ENCODE measurements at regions not wholly inside any gene's neighbourhood (a gene's known extent, or its start where the extent isn't known, plus 50 kb on each side); places are given as distances from the start of the nearest gene placed in this dataset.
"Not testable (repeated sequence)": the region's sequence is repeated elsewhere in the genome, so short reads cannot be mapped to it uniquely, and the experiment has no call there.

GRCh38 chr4:118502967-118503366 is 150.2 kb upstream of the PRSS12 start:
- DNase-seq (ENCODE audit: low read depth) = not testable (repeated sequence)

GRCh38 chr4:118504927-118505326 is 152.1 kb upstream of the PRSS12 start:
- not testable (repeated sequence) for DNase-seq (ENCODE audit: low read depth)

DNA sequence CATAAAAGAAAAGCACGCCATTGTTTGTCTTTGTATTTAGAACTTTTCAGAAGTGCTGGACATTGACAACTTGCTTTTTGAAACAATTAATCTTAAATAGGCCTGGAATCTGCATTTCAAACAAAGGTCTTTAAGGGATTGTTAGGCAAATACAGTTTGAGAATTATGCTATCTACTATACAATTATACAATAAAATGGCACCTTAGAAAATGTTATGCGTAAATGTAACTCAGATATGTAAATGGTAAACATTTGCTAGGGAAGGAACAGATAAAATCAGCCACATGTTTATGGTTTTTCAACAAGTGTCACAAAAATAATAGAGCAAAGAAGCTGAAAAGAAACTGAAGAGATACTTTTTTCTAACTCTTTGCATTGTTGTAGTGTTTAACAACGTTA is 152.7 kb upstream of the PRSS12 start:
- DNase-seq (ENCODE audit: low read depth) = not testable (repeated sequence)

- DNase-seq (ENCODE audit: low read depth) = not testable (repeated sequence)
Observed at GRCh38 chr4:118512870-118513269, 160.1 kb upstream of the PRSS12 start.

DNA sequence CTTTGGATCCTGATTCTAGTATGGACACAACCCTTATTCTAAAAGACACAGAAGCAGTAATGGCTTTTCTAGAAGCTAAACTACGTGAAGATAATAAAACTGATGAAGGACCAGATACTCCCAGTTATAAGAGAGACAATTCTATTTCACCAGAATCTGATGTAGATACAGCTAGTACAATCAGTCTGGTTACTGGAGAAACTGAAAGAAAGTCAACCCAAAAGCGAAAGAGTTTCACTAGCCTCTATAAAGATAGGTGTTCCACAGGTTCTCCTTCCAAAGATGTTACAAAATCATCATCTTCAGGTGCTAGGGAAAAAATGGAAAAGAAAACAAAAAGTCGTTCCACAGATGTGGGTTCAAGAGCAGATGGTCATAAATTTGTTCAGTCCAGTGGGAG is 161.5 kb upstream of the PRSS12 start:
- DNase-seq (ENCODE audit: low read depth) = not testable (repeated sequence)

DNA sequence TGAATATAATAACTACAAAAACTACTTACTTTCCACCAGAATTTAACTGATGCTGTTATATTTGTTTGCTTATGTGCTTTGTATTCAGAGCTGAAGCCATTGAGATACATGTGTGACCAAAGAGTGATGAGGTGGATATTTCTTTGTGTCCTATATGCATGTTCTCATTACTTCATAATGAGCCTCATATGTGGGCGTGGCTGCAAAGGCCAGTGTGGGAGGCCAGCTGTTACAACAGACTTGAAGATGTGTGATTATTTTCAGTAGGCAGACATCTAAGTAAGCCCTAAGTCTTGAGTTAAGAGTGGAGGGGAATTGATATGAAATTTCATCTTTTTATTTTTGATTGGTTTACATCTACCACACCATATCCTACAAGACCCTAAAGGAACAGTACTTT is 163.3 kb upstream of the PRSS12 start:
- not testable (repeated sequence) for DNase-seq (ENCODE audit: low read depth)

DNA sequence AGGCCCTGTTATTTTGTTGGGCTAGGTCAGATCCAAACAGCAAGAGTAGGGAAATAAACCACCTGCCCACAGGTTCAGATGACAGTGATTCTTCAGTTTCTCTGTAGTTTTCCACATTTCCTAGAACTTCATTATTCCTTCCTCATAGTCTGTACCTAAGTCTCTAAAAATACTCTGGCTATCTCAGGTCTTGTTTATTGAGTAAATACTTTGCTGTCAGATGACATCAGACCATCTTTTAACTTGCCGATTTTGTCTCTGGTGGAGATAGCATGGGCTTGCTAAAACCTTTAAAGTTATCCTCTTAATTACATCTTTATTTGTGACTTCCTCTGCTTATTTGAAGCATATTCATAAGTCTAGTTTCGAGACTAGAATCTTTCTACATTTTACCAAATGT is 155.1 kb upstream of the METTL14 start:
- DNase-seq (ENCODE audit: low read depth) = not testable (repeated sequence)

- not testable (repeated sequence) for DNase-seq (ENCODE audit: low read depth)
Observed at GRCh38 chr4:118531947-118532346, 153.2 kb upstream of the METTL14 start.

DNA sequence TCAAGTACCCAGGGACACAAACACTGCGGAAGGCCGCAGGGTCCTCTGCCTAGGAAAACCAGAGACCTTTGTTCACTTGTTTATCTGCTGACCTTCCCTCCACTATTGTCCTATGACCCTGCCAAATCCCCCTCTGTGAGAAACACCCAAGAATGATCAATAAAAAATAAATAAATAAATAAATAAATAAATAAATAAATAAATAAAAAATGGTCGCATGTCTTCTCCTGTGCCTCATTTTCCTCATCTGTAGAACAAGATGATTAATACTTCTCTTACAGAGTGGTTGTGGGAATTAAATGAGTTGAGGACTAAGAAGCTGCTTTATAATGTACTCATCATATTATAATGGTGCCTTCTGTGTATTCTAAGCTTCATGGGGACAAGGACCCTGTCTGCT is 149.4 kb upstream of the METTL14 start:
- not testable (repeated sequence) for DNase-seq (ENCODE audit: low read depth)

DNA sequence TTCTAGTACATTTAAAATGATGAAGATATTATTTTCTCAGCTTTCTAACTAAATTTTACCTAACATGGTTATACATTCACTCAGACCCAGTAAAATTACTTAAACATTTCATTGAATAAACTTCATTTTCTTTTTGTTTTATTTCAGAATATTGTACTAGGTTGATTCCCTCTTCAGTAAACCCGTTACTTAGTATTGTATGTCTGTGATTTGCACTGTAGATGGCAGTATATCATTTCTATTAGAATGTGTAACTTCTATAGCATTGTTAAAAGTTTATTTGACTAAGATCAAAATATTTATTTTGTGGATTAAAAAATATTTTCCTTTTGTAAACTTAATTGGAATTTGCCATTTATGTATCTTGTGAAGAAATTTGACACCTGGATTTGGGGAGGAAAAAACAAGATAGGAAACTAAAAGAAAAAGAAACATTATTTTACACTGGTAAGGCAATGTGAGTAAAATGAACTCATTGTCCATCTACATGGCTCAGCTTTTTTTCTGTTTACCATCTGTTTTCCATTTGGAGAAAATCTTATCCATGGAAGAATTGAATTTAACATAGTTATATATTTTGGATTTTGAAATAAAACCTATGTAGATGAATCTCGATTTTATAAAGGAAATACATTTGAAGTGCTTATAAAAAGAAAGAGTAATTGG is 145.6 kb upstream of the METTL14 start:
- peak; percentile 1 for DNase-seq (ENCODE audit: low read depth)

DNA sequence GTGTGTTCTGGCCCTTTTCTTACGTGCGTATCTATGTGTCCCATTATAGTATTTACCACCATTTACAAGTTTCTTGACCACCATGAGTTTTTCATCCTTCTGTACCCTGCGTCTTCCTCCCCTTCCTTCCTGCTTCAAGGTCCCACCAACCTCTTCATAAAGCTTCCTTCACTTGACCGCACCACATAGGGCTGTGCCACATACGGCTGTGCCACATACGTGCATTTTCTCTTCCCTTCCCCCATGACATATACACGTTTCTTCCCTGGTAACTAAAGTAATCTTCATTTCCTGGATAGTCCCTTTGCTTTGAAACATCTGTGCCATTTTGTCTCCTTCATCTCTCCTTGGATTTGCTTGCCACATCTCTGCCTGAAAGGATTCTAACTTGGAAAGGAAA is 128.6 kb upstream of the METTL14 start:
- DNase-seq (ENCODE audit: low read depth) = not testable (repeated sequence)

GRCh38 chr4:118557298-118557851 is 127.8 kb upstream of the METTL14 start:
- DNase-seq (ENCODE audit: low read depth) = peak; percentile 29

- DNase-seq (ENCODE audit: low read depth) = not testable (repeated sequence)
Observed at GRCh38 chr4:118558188-118558587, 127.0 kb upstream of the METTL14 start.

DNA sequence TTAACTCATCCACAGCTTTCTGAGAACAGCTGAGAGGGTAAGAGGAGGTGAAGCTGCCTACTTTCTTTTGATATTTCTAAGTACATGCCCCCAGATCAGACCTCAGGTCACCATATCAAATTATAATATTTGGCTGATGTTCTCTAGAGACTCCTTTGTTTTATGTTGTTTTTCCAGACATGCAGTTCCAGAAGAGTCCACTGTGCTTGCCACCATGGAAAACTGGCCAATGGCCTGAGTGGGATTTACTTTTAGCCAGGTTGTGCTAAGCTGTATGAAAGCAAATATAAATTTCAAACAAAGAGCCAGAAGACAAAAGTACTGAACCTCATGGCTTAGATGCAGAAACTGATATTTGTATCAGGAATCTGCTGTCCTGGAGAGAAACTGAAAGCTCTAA is 123.6 kb upstream of the METTL14 start:
- DNase-seq (ENCODE audit: low read depth) = not testable (repeated sequence)

- DNase-seq (ENCODE audit: low read depth) = peak; percentile 81
Observed at GRCh38 chr4:118566003-118566513, 119.1 kb upstream of the METTL14 start.

DNA sequence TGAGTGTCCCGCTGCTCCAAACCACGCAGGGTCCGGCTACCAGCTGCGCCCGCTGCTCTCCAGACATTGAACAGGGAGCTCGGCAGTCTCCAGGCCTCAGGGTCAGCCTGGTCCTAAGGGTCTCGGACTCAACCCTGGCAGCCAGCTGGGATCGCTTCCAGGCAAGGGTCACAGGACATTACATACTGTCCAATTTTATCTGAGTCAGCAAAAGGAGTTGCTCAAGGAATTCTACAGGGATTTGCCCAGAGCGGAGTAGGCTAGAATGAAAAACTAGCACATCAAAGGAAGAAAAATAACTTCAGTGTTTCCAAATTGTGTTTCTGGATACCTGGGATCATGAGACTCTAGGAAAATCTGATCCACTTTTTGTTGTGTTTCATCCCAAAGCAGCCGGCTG is 112.2 kb upstream of the METTL14 start:
- DNase-seq (ENCODE audit: low read depth) = not testable (repeated sequence)

DNA sequence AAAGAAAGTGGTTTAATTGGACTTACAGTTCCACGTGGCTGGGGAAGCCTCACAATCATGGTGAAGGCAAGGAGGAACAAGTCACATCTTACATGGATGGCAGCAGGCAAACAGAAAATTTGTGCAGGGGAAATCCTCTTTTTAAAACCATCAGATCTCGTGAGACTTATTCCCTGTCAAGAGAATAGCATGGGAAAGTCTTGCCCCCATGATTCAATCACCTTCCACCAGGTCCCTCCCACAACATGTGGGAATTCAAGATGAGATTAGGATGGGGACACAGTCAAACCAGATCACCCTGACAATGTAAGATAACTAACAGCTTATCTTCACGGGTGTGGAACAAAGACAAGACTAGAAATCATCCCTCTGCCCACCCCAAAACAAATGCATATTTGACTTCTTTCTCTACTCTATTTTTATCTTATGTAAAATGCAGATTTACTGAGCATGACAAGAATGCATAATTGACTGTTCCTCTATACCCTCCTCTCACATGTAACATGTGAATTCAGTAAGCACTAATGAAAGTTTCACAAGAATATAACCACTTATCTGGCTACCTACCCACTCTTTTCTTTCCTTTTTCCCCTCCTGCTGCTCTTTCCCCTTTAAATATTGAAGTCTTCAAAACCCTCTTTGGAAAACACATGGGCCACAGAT is 110.8 kb upstream of the METTL14 start:
- DNase-seq (ENCODE audit: low read depth) = not testable (repeated sequence)

DNA sequence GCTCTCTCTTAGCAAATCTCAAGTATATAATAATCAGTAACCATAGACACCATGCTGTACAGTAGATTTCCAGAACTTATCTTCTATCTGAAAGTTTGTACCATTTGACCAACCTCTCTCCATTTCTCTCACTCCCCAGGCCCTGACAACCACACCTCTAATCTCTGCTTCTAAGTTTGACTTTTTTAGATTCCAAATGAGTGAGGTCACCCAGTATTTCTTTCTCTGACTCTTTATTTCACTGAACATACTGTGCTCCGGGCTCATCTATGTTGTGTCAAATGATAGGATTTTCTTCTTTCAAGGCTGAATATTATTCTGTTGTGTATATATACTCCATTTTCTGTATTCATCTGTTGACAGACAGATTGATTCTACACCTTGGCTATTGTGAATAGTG is 110.1 kb upstream of the METTL14 start:
- not testable (repeated sequence) for DNase-seq (ENCODE audit: low read depth)

GRCh38 chr4:118575726-118576125 is 109.5 kb upstream of the METTL14 start:
- DNase-seq (ENCODE audit: low read depth) = not testable (repeated sequence)

DNA sequence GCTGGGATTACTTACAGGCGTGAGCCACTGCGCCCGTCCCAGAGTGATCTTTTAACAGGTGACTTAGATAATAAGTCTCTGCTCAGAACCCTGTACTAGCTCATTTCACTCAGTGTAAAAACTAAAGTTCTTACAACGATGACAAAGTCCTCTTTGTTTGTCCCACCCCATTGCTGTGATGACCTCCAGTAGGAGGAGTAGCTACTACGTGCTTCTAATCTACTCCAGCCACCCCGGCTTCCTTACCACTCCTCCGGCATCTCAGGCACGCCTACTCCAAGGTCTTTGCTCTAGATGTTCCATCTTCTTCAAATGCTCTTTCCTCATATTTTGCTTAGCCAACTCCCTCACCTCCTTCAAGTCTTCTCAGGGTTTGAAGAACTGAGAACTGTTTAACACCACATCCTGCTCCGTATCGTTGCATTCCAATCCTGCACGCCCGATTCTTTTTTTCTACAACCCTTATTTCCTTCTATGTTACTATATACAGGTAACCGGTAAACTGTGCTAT is 108.4 kb upstream of the METTL14 start:
- not testable (repeated sequence) for DNase-seq (ENCODE audit: low read depth)

GRCh38 chr4:118585015-118585414 is 100.2 kb upstream of the METTL14 start:
- no peak for DNase-seq (ENCODE audit: low read depth)

DNA sequence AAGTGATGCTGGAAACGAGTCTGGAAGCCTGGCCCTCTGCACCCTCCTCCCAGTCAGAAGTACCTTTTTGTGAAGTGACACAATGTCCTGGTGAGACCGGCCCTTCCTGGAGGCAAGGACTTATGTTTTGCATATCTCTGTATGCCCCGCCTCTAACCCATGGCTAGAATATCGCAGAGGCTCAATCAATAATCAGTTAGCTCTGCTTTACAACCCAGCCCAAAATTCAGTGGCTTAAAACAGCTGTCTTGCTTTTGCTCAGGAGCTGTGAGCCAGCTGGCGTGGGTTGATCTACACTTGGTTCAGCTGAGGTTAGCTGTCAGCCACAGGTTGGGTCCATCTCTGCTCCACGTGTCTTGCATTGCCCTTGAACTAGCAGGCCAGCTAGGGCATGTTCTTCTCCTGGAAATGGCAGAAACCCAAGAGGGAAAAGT is 98.8 kb upstream of the METTL14 start:
- DNase-seq (ENCODE audit: low read depth) = no peak

Measured in GM04503 (cell line).